K562 (cell line): ENCODE measurements at regions not wholly inside any gene's neighbourhood (a gene's known extent, or its start where the extent isn't known, plus 50 kb on each side); places are given as distances from the start of the nearest gene placed in this dataset.
A peak's percentile ranks its signal among the peaks of the same experiment; 100 is the strongest.

Experiments used
- CBFA2T2 ChIP-seq: fragments of 450-650 bp; conservative IDR thresholded peaks from 2 replicates; pipeline ENCODE4 v1.6.1; 2017; ENCODE audit warnings: mild to moderate bottlenecking
- E2F8 ChIP-seq: fragments of 450-650 bp; IDR thresholded peaks from 2 replicates; pipeline ENCODE4 v1.7.1; 2018; ENCODE audit warnings: mild to moderate bottlenecking, low read depth; ENCODE audit not compliant: partially characterized antibody
- ESRRA ChIP-seq: fragments of 450-650 bp; IDR thresholded peaks from 2 replicates; pipeline ENCODE4 v1.6.1; 2014; ENCODE audit warnings: low read depth, mild to moderate bottlenecking, moderate library complexity, borderline replicate concordance
- FUS ChIP-seq: fragments of 200-400 bp; formaldehyde crosslinking; optimal IDR thresholded peaks from 2 replicates; pipeline ENCODE3; 2017; ENCODE audit warnings: low read depth, low read length
- HCFC1 ChIP-seq: IDR thresholded peaks from 2 replicates; pipeline ENCODE4 v1.6.1; 2012; ENCODE audit warnings: low read depth, low read length, improper control_type of control experiment
- HIVEP1 ChIP-seq: fragments of 250-450 bp; sonication (Bioruptor Pico); IDR thresholded peaks from 2 replicates; pipeline ENCODE4 v1.4.0; 2020; ENCODE audit warnings: mild to moderate bottlenecking
- JUNB ChIP-seq: fragments of 450-650 bp; formaldehyde crosslinking; conservative IDR thresholded peaks from 2 replicates; pipeline ENCODE4 v1.4.0; 2020; ENCODE audit warnings: mild to moderate bottlenecking
- KLF16 ChIP-seq: IDR thresholded peaks from 2 replicates; pipeline ENCODE4 v1.6.1; 2016; ENCODE audit warnings: antibody characterized with exemption
- NCOA4 ChIP-seq: fragments of 450-650 bp; IDR thresholded peaks from 2 replicates; pipeline ENCODE4 v1.6.1; 2018; ENCODE audit warnings: mild to moderate bottlenecking; ENCODE audit not compliant: partially characterized antibody
- NFATC3 ChIP-seq: fragments of 450-650 bp; IDR thresholded peaks from 2 replicates; pipeline ENCODE4 v1.6.1; 2017; ENCODE audit warnings: mild to moderate bottlenecking
- POLR2H ChIP-seq: IDR thresholded peaks from 2 replicates; pipeline ENCODE4 v1.6.1; 2016; ENCODE audit warnings: missing genetic modification characterization, low read depth, mild to moderate bottlenecking, control low read depth, missing compliant biosample characterization, moderate library complexity
- PRMT5 ChIP-seq: sonication (generic); formaldehyde crosslinking; IDR thresholded peaks from 2 replicates; pipeline ENCODE4 v1.5.0; 2020; ENCODE audit warnings: missing genetic modification reagents
- RBM15 ChIP-seq: fragments of 200-400 bp; formaldehyde crosslinking; IDR thresholded peaks from 2 replicates; pipeline ENCODE4 v1.6.1; 2018; ENCODE audit warnings: mild to moderate bottlenecking, low read length, moderate library complexity; ENCODE audit not compliant: insufficient read depth
- RBM22 ChIP-seq: fragments of 200-400 bp; formaldehyde crosslinking; IDR thresholded peaks from 2 replicates; pipeline ENCODE4 v1.6.1; 2018; ENCODE audit warnings: low read length, low read depth; ENCODE audit not compliant: poor library complexity, severe bottlenecking
- RNF219 ChIP-seq: fragments of 250-450 bp; sonication (Bioruptor Pico); IDR thresholded peaks from 2 replicates; pipeline ENCODE4 v1.5.0; 2022; ENCODE audit warnings: mild to moderate bottlenecking
- SIN3A ChIP-seq, 2 experiments: fragments of 150-350 bp in 1 of 2; IDR thresholded peaks; 2 replicates each; pipeline ENCODE4 v1.6.1; 2011 to 2016; ENCODE audit warnings: borderline replicate concordance in 2 of 2, low read depth in 2 of 2, low read length in 2 of 2, mild to moderate bottlenecking in 2 of 2, moderate library complexity in 2 of 2; ENCODE audit not compliant: control insufficient read depth in 1 of 2
- SRSF1 ChIP-seq: fragments of 200-400 bp; formaldehyde crosslinking; IDR thresholded peaks from 2 replicates; pipeline ENCODE4 v1.6.1; 2017; ENCODE audit warnings: mild to moderate bottlenecking, low read depth, low read length, moderate library complexity
- YBX1 ChIP-seq: fragments of 450-650 bp; IDR thresholded peaks from 2 replicates; pipeline ENCODE4 v1.7.1; 2016; ENCODE audit warnings: mild to moderate bottlenecking
- ZBTB2 ChIP-seq: fragments of 450-650 bp; IDR thresholded peaks from 2 replicates; pipeline ENCODE4 v1.6.1; 2016; ENCODE audit warnings: antibody characterized with exemption
- ZNF384 ChIP-seq: IDR thresholded peaks from 2 replicates; pipeline ENCODE4 v1.6.1; 2012; ENCODE audit warnings: low read depth, low read length, improper control_type of control experiment
- ZNF764 ChIP-seq: fragments of 250-450 bp; sonication (Bioruptor Pico); IDR thresholded peaks from 2 replicates; pipeline ENCODE4 v1.4.0; 2020; ENCODE audit warnings: low read depth, mild to moderate bottlenecking, moderate library complexity
- ZNF766 ChIP-seq: fragments of 200-800 bp; sonication (Bioruptor generic); conservative IDR thresholded peaks from 2 replicates; pipeline ENCODE4 v1.6.1; 2016; ENCODE audit warnings: missing genetic modification characterization, missing compliant biosample characterization
- ZNF778 ChIP-seq: fragments of 450-650 bp; formaldehyde crosslinking; IDR thresholded peaks from 2 replicates; pipeline ENCODE4 v1.4.0; 2020; ENCODE audit warnings: mild to moderate bottlenecking, moderate library complexity

GRCh38 chr6:27091661-27092315, 155.7 kb upstream of the PRSS16 start (continued):
- TF ChIP-seq RNF219 (CRISPR knock-in tag) (no peak), ESRRA (peak; percentile 33), RBM15 (no peak), ZNF764 (CRISPR knock-in tag) (0 out of 2 replicates have a peak, but pooled peaks have one; percentile 7), YBX1 (no peak), ZNF778 (CRISPR knock-in tag) (no peak), NFATC3 (no peak), POLR2H (peak; percentile 100), HCFC1 (no peak), KLF16 (no peak), RBM22 (peak; percentile 34), SIN3A (IDR thresholded peaks at IDR 0.05; ENCODE audit: borderline replicate concordance in 2 of 2, control insufficient read depth in 1 of 2, low read depth in 2 of 2, low read length in 2 of 2) (peak; percentile 37 to 58; a peak in 1 of 4 replicates), NCOA4 (no peak), HIVEP1 (CRISPR knock-in tag) (no peak), CBFA2T2 (no peak), PRMT5 (CRISPR knock-in tag) (no peak), SRSF1 (no peak), E2F8 (peak; percentile 72), ZBTB2 (peak; percentile 90), ZNF766 (no peak; the same call in 1 of the 2 replicates), FUS (no peak), JUNB (CRISPR knock-in tag) (no peak), ZNF384 (no peak)
